ENCODE measurements at regions not wholly inside any gene's neighbourhood (a gene's known extent, or its start where the extent isn't known, plus 50 kb on each side); places are given as distances from the start of the nearest gene placed in this dataset.
A peak's percentile ranks its signal among the peaks of the same experiment; 100 is the strongest.

DNA sequence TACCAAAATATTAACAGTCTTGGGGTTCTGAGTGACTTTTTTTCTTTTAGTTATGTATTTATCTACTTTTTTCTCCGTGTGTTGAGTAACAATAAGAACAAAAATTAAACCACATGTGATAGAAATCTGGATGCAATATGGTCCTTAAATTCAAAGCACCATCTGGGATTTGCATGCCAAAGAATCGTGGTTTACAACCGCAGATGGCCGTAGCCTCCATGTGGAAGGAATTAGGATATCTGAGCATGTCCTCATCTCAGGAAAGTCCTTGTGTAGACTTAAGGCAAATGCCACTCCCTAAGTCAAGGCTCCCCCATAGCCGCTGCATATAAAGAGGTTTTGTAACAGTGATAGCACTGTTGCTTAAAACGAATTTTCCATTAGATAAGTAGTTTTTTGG is 304.0 kb downstream of the ZEB1 start:
- no peak for DNase-seq
- in situ Hi-C loops (cut with HindIII; ENCODE audit: low pct_ligation_motif_present, low pct_unique_long_range_greater_than_20kb, low sequenced_read_pairs), result no loop called here

DNA sequence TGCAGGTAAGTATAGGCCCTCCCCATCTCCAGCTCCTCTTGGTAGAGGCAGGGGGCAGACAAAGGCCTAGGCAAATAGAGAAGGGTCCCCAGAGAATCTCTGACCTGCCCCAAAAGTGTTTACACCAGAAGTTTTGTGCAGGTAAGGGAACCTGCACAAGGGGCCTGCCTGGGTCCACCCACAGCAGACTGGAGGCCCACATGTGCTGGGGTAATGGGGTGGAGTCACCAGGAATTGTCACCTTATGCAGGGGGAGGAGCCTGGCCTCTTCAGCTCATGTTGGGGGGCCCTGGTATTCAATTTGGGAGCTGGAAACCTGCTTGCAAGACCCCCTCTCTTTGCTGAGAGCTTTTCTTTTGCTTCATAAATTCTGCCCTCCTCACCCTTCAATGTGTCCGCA is 302.7 kb downstream of the ZEB1 start:
- in situ Hi-C loops (cut with HindIII; ENCODE audit: low pct_ligation_motif_present, low pct_unique_long_range_greater_than_20kb, low sequenced_read_pairs), result no loop called here

DNA sequence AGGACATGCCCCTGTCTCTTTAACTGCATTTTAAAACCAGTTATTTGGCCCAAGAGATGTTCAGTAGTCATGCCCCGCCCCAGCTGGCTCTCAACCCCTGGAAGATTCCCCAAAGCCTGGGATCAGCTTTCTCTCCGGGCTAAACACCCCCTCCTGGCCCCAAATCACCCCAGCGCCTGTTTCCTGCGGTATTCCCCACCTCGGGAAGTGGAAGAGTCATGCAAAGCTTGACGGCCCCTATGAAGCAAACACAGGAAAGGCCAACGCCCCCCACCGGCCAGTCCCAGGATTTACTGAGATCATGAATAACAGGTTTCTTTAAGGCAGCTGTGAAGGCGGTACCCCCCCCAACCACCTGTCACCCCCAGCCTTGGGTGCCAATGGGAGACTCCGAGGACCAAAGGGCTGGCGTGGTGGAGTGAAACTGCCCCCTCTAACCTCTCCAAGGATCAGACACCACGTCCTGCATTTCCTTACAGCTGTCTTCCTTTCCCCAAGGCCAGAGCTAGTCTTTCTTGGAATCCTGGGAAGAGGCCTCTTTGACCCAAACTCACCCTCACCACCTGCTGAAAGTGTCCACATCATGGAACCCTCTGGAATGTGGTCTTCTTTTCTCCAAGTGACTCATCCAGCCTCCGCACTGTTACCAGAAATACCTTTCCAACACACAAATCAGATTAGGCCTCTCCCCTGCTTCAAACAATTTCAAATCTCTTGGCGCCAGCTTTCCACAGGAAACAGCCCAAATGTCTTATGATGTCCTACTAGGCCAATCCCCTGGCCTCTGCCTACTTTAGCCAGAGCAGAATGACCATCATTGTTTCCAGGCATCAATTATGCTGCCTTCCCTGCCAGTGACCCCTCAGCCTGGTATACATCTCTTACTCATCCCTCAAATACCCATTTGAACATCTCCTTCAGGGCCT is 301.5 kb downstream of the ZEB1 start:
- no peak for DNase-seq
- in situ Hi-C loops (cut with HindIII; ENCODE audit: low pct_ligation_motif_present, low pct_unique_long_range_greater_than_20kb, low sequenced_read_pairs), result no loop called here

More for the DNA sequence above, 302.7 kb downstream of the ZEB1 start:
- no peak for DNase-seq

DNA sequence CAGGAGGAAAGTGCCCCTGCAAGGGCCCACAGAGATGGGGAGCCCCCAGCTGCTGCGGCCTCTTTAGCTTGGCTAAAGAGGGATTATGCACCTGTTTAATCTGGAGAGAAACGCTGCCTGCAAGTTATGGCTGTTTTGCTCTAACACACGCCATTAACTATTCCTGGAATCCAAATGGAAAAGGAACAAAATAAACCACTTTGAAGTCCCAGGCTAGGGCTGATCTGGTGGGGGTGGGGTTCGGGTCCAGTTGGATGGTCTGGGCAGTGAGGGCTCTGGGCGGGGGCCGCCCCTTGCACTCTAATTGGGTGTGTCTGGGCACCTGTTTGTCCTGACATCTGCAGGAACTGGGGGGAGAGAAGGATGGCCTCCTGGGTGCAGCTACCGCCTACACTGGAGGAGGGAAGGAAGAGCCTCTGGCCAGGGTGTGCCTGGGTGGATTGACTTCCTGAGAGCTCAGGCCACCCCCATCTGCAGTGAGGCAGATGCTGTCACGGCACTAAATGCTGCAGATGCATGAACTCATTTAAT is 300.6 kb downstream of the ZEB1 start:
- no peak for DNase-seq
- in situ Hi-C loops (cut with HindIII; ENCODE audit: low pct_ligation_motif_present, low pct_unique_long_range_greater_than_20kb, low sequenced_read_pairs), result no loop called here

DNA sequence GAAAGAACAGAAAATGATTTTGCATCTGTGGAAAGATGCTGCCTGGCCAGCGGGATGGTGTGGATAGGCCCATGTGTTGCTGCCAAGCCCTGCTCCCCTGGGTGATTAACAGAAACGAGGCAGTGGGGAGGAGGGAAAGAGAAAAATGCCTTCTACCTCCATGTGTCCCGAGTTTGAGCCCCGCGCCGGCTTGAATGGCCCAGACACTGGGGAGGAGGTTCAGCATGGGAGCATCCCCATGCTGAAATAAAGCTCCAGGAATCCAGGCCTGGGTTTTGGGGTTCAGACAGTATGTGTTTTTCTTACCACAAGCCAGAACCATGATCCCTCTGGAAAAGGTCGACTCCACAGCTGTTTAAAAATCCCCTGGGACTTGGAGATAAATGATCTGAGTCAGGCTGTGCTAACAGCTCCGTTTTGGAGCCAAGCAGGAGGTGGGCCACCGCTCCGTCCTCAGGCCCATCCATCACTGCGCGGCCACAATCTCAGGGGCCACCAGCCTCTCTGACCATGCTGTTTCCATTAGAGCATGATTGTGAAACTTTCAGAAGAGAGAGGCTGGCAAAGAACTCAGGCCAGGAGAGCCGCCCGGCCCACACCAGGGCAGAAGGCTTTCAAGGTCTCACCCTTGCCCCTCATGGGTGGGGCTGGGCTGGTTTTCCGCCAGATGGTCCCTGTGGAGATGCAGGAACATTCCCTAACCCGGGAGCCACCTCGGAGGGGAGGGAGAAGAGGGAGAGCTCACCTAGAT is 299.7 kb downstream of the ZEB1 start:
- no peak for DNase-seq
- in situ Hi-C loops (cut with HindIII; ENCODE audit: low pct_ligation_motif_present, low pct_unique_long_range_greater_than_20kb, low sequenced_read_pairs), result no loop called here

DNA sequence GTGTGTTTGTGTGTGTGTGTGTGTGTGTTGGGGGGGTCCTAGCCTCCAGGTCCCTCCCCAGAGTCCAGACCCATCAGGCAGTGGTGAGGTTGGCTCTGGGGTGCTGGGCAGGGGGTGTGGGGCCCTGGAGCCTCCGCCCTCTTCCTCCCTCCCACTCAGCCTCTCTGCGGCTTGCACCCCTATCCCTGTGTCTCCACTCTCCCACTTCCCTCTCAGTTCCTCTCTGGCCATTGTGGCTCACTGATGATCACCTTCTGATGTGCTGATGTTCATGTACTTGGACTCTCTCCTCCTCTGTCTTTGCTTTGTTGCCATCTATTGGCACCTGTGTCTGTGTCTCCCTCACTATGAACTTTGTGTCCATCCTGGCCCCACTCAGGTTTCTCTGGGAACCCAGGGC is 298.7 kb downstream of the ZEB1 start:
- in situ Hi-C loops (cut with HindIII; ENCODE audit: low pct_ligation_motif_present, low pct_unique_long_range_greater_than_20kb, low sequenced_read_pairs), result no loop called here
- DNase-seq, result no peak

DNA sequence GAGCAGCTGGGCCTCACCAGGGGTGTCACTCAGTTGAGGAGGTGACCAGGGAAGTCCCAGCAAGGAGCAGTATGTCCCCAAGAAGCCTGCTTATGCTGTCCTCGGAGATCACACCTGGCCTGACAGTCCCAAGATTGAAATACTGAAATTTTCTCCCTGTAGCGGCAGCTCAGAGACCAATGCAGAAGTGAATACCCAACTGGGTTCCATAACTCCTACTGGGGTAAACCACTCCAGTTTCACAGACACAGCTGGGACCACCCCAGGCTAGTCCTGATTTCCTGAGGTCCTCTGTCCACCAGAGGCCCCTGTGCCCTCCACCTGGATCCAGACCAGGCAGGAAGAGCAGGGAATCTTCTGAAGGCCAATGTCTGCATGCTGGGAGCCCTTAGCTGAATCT is 298.1 kb downstream of the ZEB1 start:
- in situ Hi-C loops (cut with HindIII; ENCODE audit: low pct_ligation_motif_present, low pct_unique_long_range_greater_than_20kb, low sequenced_read_pairs), result no loop called here
- no peak for DNase-seq

DNA sequence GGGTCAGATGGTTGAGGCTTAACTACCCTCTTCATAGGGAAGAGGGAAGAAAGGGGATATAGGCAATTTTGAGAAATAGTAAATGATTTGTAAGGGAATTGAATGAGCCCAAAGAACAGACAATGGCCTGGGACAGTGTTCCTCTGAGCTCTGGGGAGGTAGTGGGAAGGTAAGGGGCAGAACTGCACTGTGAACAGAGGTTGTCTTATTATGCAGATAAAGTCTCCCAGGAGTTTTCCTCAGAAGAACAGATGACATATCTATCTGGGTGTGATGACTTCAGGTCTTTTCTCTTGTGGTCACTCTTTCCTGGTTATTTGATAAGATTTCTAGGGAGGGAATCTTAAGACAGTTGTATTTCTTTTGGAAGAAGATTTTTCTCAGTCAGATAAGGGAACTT is 296.1 kb downstream of the ZEB1 start:
- DNase-seq, result no peak
- in situ Hi-C loops (cut with HindIII; ENCODE audit: low pct_ligation_motif_present, low pct_unique_long_range_greater_than_20kb, low sequenced_read_pairs), result no loop called here

DNA sequence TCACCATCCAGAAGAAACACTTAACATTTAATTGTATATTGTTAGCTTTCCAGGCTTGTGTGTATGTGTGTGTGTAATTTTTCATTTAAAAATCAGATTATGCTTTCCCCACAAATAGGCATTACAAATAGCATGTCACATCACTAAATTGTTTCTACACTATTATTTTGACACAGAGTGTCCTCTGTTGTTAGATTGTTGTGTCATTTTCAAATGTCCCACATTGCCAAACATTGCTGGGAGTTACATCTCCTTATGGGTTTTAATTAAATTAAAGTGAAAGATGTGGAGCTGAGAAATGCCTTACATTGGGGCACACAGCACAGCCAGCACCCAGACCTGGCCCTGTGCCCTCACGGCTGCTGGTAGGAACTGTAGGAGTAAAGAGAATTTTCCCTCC is 295.6 kb downstream of the ZEB1 start:
- in situ Hi-C loops (cut with HindIII; ENCODE audit: low pct_ligation_motif_present, low pct_unique_long_range_greater_than_20kb, low sequenced_read_pairs), result no loop called here
- no peak for DNase-seq

DNA sequence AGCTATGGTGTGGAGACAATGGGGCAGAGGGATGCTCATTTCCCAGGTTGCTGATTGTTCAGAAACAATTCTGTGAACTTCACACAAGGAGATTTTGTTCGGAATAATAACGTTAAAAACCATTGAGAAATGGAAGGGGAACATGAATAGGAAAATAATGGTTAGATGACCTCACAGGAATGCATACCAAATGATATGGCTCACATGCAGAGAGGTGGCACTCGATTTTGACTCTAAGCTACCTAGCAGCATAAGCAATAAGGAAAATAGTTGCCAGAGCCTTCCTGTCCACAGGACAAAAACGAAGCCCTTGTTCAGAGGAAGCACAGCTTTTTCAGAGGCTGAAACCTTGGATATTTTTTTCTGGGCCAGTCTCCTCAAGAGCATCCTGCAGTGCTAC is 293.1 kb downstream of the ZEB1 start:
- in situ Hi-C loops (cut with HindIII; ENCODE audit: low pct_ligation_motif_present, low pct_unique_long_range_greater_than_20kb, low sequenced_read_pairs), result no loop called here
- no peak for DNase-seq

DNA sequence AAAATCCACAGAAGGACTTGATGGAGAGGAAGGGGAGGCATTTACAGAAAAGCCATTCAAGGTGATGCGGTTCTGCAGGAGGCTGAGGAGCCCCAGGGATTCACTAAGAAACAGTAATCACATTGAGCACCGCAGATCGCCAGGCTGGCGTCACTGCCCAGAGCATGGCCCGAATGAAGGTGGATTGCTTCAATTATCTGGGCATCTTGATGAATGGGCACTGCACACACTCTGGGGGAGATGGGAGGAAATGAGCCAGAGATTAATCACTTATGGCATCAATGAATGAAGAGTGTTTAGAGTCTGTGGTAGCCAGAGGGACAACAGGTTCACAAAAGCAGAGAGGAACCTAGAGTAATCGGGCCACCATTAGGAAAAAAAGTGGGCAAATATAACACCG is 292.1 kb downstream of the ZEB1 start:
- in situ Hi-C loops (cut with HindIII; ENCODE audit: low pct_ligation_motif_present, low pct_unique_long_range_greater_than_20kb, low sequenced_read_pairs), result no loop called here
- no peak for DNase-seq

DNA sequence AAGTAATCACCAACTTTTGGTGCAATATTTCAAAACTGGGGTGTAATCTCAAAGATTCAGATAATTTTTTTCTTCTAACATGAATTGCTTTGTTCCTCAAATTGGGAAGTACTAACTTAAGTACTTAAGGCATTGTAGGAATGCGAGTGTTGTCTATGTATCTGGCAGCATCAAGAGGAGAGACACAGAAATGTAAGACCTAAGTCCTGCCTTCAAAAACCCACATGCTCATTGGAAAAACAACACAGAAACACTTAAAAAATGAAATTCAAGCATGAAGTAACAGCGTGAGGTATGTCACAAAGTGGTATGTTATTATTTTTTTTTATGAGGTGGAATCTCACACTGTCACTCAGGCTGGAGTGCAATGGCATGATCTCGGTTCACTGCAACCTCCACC is 288.5 kb downstream of the ZEB1 start:
- in situ Hi-C loops (cut with HindIII; ENCODE audit: low pct_ligation_motif_present, low pct_unique_long_range_greater_than_20kb, low sequenced_read_pairs), result no loop called here
- DNase-seq, result no peak

DNA sequence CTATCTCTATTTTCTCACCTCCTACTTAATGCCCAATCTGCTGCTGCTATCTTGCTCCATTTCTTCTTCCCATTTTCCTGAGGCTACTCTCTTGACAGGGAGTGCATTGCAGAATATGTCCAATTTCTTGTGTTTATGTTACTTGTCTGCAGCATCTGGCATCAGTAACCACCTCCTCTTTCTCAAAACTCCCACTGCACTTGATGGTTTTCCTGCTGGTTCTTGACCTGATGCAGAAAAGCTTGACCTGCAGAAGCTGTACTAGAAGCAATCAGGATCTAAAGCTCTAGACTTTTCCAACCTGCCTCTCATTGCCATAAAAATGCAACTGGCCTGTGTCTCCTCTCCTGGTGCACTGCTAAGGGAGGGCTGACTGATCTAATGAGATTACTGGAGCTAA is 287.8 kb downstream of the ZEB1 start:
- no peak for DNase-seq
- in situ Hi-C loops (cut with HindIII; ENCODE audit: low pct_ligation_motif_present, low pct_unique_long_range_greater_than_20kb, low sequenced_read_pairs), result no loop called here

DNA sequence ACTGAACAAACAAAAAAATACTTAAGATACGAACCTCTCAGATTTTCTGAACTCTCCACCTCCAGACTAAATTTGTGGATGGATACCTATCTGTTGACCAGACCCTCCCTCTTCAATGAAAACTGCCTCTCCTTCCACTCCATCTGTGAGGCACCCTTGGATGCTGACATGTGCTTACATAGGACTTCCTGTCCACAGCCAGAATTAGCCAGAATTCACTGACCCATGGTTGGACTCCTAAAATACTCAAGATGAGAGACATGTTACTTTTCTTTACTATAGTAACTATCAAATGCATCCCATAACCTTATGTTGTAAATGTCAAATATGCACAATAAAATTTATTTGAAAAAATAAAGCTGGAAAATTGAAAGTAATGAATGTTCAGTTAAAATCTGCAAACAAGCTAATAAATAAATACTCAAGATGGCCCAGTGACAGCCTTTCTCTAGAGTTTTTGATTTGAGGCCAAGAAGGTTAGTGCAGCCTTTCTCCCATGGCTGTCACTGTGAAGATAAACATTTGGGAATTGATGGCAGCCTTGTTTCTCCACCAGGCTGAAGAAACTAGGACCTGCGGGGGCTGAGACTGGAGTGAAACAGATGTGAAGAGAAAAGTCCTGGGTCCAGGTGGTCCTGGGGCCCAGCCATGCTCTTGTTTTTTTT is 287.0 kb downstream of the ZEB1 start:
- DNase-seq, result no peak
- in situ Hi-C loops (cut with HindIII; ENCODE audit: low pct_ligation_motif_present, low pct_unique_long_range_greater_than_20kb, low sequenced_read_pairs), result no loop called here

DNA sequence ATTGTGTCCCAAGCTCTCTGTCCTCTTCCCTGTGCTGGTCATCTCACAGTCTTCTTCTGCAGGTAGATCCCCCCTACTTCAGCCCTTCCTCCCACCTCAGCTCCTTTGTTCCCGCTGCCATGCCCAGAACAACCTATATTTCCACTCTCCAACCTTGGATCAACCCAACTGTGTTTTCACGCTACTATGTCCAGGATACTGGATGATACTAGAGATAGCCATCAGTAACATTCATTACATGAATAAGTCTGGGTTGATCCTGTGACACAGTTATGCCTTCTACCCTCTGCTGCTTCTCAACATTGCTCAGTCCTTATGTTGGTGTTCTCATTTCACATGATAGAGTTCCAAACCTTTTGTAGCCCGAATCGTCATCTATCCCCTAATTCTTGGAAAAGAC is 286.4 kb downstream of the ZEB1 start:
- in situ Hi-C loops (cut with HindIII; ENCODE audit: low pct_ligation_motif_present, low pct_unique_long_range_greater_than_20kb, low sequenced_read_pairs), result no loop called here
- DNase-seq, result no peak

DNA sequence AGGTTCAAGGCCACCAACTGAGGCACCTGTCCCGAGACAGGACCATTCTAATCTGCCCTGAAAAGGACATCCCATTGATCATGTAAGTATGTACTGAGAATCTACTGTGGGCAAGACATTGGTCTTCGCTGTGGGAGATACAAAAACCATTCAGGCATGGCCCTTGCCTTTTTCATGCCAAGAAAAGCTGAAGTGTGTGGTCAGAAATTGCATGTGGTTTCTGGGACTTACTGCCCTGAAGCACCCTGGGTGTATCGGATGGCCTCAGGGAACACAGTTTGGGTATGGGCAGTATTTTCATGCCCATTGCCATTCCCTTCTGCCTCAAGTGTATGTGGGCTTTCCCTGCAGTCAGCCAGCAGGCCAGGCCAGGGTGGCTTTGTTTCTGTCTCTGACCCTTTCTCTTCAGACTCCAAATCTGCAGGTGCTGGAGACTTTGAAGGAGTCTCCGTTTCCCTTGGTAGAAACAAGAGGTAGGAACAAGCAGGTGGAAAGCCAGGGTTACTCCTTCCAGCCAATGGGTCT is 285.7 kb downstream of the ZEB1 start:
- no peak for DNase-seq
- in situ Hi-C loops (cut with HindIII; ENCODE audit: low pct_ligation_motif_present, low pct_unique_long_range_greater_than_20kb, low sequenced_read_pairs), result no loop called here

DNA sequence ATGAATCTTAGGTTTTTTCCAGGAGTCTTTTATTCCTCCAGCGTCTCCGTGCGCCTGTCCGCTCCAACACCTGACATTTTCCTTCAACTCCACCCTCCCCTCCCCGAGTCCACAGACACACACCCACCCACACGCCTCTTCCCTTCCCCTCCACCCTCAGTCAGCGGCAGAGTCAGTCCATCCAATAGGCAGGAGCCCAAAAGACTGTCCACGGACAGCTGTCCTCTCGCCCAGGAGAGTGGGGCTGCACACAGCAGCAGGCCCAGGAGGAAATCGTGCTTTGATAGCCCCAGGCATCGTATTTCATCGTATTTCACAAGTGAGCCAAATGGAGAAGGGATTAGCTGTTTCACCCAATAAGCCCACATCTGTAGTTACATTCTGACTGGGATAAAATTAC is 285.1 kb downstream of the ZEB1 start:
- in situ Hi-C loops (cut with HindIII; ENCODE audit: low pct_ligation_motif_present, low pct_unique_long_range_greater_than_20kb, low sequenced_read_pairs), result no loop called here
- no peak for DNase-seq

DNA sequence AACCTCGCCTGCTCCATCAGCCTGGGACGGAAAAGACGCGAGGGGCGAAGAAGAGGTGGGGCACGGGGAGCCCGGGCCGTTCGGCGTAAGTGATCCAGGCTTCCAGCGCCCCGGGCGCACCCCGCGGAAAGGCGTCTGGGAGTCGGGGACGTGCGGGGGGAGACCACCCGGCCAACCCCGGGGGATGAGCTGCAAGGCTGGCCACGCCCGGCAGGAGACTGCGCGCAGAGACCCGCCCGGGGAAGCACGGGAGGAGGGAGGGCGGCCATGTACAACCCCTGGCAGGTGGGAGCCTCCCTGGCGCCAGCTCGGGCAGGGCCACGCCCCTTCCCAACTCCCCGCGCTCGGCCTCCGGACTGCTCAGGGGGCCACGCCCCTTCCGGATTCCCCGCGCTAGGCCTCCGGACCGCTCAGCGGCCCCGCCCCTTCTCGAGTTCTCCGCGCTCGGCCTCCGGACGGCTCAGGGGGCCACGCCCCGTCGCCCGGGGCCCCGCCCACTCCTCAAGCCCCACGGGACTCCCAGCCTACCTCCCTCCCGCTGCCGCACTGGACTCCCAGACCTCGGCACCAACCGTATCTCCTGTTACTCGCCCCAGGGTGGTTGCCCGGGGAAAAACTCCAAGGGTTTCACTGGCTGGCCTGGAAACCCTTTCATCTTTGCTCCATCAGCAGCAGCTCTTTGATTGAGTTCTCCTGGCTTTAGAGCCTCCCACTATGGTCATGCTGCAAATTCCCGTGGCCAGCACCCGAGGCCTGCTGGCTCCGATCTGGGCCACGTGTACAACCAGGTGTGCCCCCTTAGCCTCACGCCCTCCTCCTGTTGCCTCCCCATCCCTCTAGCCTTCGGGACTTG is 284.4 kb downstream of the ZEB1 start:
- peak; percentile 94 for DNase-seq
- in situ Hi-C loops (cut with HindIII; ENCODE audit: low pct_ligation_motif_present, low pct_unique_long_range_greater_than_20kb, low sequenced_read_pairs), result no loop called here

Measured in ACHN (cell line).